Neural cell (in vitro differentiated cells): ENCODE measurements at regions not wholly inside any gene's neighbourhood (a gene's known extent, or its start where the extent isn't known, plus 50 kb on each side); places are given as distances from the start of the nearest gene placed in this dataset.

Source experiments
- H2AFZ ChIP-seq: fragments of 200-600, 300-800 bp; sonication (generic), shearing (Covaris generic); 2 replicates; pipeline ENCODE4 v1.6.0; 2014; ENCODE audit warnings: low read depth, mild to moderate bottlenecking, antibody characterized with exemption, low read length, moderate library complexity
- H3F3A ChIP-seq: fragments of 200-600 bp; shearing (Covaris generic); 2 replicates; pipeline ENCODE4 v1.6.1; 2016; ENCODE audit warnings: mild to moderate bottlenecking, moderate library complexity, mixed read lengths, antibody characterized with exemption, low read length; ENCODE audit not compliant: insufficient read depth, poor library complexity, severe bottlenecking
- H3K27ac ChIP-seq: fragments of 200-600, 300-800 bp; sonication (generic), shearing (Covaris generic); 2 replicates; pipeline ENCODE4 v1.5.1; 2014; ENCODE audit warnings: mild to moderate bottlenecking, low read length, moderate library complexity
- H3K27me3 ChIP-seq: fragments of 300-800, 200-600 bp; sonication (generic), shearing (Covaris generic); 2 replicates; pipeline ENCODE4 v1.6.0; 2014; ENCODE audit warnings: mild to moderate bottlenecking, low read depth, low read length, moderate library complexity; ENCODE audit not compliant: insufficient read depth
- H3K36me3 ChIP-seq: fragments of 300-800, 200-600 bp; sonication (generic), shearing (Covaris generic); 2 replicates; pipeline ENCODE4 v1.5.1; 2014; ENCODE audit warnings: mild to moderate bottlenecking, antibody characterized with exemption, low read length, moderate library complexity; ENCODE audit not compliant: insufficient read depth
- H3K4me2 ChIP-seq: fragments of 300-800, 200-600 bp; sonication (generic), shearing (Covaris generic); 2 replicates; pipeline ENCODE4 v1.6.0; 2014; ENCODE audit warnings: mild to moderate bottlenecking, low read length
- H3K4me3 ChIP-seq: fragments of 300-800, 200-600 bp; sonication (generic), shearing (Covaris generic); 2 replicates; pipeline ENCODE4 v1.5.1; 2014; ENCODE audit warnings: mild to moderate bottlenecking, low read length, moderate library complexity
- H3K79me2 ChIP-seq: fragments of 200-600 bp; shearing (Covaris generic); replicated peaks from 2 replicates; pipeline ENCODE4 v1.6.0; 2014; ENCODE audit warnings: mild to moderate bottlenecking, low read length, moderate library complexity; ENCODE audit not compliant: insufficient read depth
- H3K9ac ChIP-seq: fragments of 300-800, 200-600 bp; sonication (generic), shearing (Covaris generic); 2 replicates; pipeline ENCODE4 v1.6.1; 2016; ENCODE audit warnings: mild to moderate bottlenecking, low read length, mixed read lengths
- H3K9me2 ChIP-seq: fragments of 200-600 bp; shearing (Covaris generic); 2 replicates; pipeline ENCODE4 v1.6.1; 2016; ENCODE audit warnings: mild to moderate bottlenecking, low read length, mixed read lengths; ENCODE audit not compliant: insufficient read depth
- H3K9me3 ChIP-seq: fragments of 200-600, 300-800 bp; sonication (generic), shearing (Covaris generic); 2 replicates; pipeline ENCODE4 v1.6.1; 2016; ENCODE audit warnings: mild to moderate bottlenecking, mixed run types, low read length, moderate library complexity, mixed read lengths
- H4K20me1 ChIP-seq: fragments of 200-600 bp; shearing (Covaris generic); 2 replicates; pipeline ENCODE4 v1.6.1; 2016; ENCODE audit warnings: mild to moderate bottlenecking, mixed run types; ENCODE audit not compliant: insufficient read depth
- EP300 ChIP-seq: fragments of 450-650 bp; conservative IDR thresholded peaks from 2 replicates; pipeline ENCODE4 v1.6.1; 2014; ENCODE audit warnings: antibody characterized with exemption, mild to moderate bottlenecking, moderate library complexity; ENCODE audit not compliant: poor library complexity, severe bottlenecking
- EZH2 ChIP-seq: fragments of 200-600, 300-800 bp; shearing (Covaris generic), sonication (generic); IDR thresholded peaks from 2 replicates; pipeline ENCODE4 v1.6.1; 2014; ENCODE audit warnings: antibody characterized with exemption, low read length, borderline replicate concordance, mild to moderate bottlenecking; ENCODE audit not compliant: insufficient read depth, poor library complexity, severe bottlenecking
- MXI1 ChIP-seq: fragments of 450-650 bp; conservative IDR thresholded peaks from 2 replicates; pipeline ENCODE4 v1.6.1; 2014; ENCODE audit warnings: antibody characterized with exemption, mild to moderate bottlenecking; ENCODE audit not compliant: poor library complexity, severe bottlenecking
- POLR2AphosphoS5 ChIP-seq: IDR thresholded peaks from 2 replicates; pipeline ENCODE4 v1.6.1; 2012
- RAD21 ChIP-seq: fragments of 450-650 bp; conservative IDR thresholded peaks from 2 replicates; pipeline ENCODE4 v1.6.1; 2014; ENCODE audit warnings: antibody characterized with exemption, mild to moderate bottlenecking, moderate library complexity
- SMC3 ChIP-seq: fragments of 450-650 bp; conservative IDR thresholded peaks from 2 replicates; pipeline ENCODE4 v1.6.1; 2014; ENCODE audit warnings: antibody characterized with exemption, mild to moderate bottlenecking, moderate library complexity; ENCODE audit not compliant: poor library complexity
- TAF1 ChIP-seq: IDR thresholded peaks from 2 replicates; pipeline ENCODE4 v1.6.1; 2012; ENCODE audit warnings: low read depth
- TF ChIP-seq, protein P1 (sequence below): fragments of 450-650 bp; IDR thresholded peaks from 2 replicates; pipeline ENCODE4 v1.5.1; 2014; ENCODE audit warnings: antibody characterized with exemption, mild to moderate bottlenecking, moderate library complexity; ENCODE audit not compliant: poor library complexity, severe bottlenecking
- TF ChIP-seq, protein P2 (sequence below): IDR thresholded peaks from 2 replicates; pipeline ENCODE4 v1.6.1; 2012; ENCODE audit warnings: borderline replicate concordance

DNA sequence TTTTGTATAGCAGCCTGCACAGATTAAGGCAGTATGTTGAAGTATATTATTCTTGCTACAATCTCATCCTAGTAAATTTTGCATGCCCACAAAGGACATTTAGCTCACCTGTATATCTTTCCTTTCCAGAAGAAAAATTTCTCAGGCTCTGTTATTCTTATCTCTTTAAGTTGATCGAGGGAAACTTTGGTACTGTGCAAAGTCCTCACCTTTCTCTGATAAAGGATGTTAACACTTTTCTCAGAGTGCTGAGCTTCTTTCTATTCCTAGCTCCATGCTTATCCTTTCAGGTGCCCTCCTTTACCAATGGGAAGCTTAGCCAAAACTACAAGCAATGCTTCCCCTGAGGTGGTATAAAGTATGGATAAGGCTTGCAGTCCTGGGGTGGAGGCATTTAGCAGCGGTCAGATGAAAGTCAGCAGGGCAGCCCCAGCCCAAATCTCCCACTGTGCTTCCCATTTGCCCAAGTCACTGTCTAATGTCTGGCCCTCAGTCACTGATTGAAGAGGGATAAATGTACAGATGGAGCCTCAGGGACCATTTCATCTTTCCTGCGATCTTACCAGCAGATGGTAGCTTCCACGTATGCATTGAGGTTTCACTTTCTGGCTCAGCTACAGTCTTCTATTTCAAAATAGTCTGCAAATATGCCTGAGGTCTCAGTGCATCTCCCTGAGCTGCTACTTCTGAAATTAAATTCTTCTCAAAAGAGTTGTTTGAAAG, 127.8 kb upstream of the P2RY1 start:
- no peak overlapping the region for H3K9ac ChIP-seq
- H2AFZ ChIP-seq: no peak overlapping the region
- no peak overlapping the region for H3K4me2 ChIP-seq

DNA sequence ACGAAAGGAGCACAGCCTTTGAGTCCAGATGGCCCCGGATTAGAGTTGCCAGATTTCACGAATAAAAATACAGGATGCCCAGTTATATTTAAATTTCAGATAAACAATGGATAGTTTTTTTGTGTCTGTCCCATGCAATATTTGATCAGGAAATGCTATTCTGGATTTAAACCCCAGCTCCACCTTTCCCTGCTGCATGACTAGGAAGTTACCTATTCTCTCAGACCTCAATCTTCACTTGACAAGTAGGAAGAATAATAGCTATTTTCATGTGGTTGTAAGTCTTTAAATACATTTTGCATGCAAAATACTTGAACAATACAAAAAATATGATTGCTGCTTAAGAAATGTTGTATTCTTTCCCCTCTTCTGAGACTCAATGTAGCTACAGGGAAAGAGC, 125.3 kb upstream of the P2RY1 start:
- H3K79me2 ChIP-seq: no peaks in the 10 kb centered on the region

More for the DNA sequence above, 127.8 kb upstream of the P2RY1 start:
- Histone ChIP-seq H3K9me2 (no peaks in the 10 kb centered on the region), H3K27ac (no peak overlapping the region), H3K27me3 (no peaks in the 10 kb centered on the region), H3K9me3 (no peaks in the 10 kb centered on the region), H3K4me3 (no peak overlapping the region), H3F3A (no peaks in the 10 kb centered on the region), H4K20me1 (no peaks in the 10 kb centered on the region), H3K36me3 (no peaks in the 10 kb centered on the region), H3K79me2 (no peaks in the 10 kb centered on the region)
- TF ChIP-seq MXI1 (no peak), EP300 (no peak), POLR2AphosphoS5 (no peak), TAF1 (no peak), EZH2 (no peak), SMC3 (no peak), RAD21 (no peak)
- TF ChIP-seq, protein P1, sequence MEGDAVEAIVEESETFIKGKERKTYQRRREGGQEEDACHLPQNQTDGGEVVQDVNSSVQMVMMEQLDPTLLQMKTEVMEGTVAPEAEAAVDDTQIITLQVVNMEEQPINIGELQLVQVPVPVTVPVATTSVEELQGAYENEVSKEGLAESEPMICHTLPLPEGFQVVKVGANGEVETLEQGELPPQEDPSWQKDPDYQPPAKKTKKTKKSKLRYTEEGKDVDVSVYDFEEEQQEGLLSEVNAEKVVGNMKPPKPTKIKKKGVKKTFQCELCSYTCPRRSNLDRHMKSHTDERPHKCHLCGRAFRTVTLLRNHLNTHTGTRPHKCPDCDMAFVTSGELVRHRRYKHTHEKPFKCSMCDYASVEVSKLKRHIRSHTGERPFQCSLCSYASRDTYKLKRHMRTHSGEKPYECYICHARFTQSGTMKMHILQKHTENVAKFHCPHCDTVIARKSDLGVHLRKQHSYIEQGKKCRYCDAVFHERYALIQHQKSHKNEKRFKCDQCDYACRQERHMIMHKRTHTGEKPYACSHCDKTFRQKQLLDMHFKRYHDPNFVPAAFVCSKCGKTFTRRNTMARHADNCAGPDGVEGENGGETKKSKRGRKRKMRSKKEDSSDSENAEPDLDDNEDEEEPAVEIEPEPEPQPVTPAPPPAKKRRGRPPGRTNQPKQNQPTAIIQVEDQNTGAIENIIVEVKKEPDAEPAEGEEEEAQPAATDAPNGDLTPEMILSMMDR: no peak
- TF ChIP-seq, protein P2, sequence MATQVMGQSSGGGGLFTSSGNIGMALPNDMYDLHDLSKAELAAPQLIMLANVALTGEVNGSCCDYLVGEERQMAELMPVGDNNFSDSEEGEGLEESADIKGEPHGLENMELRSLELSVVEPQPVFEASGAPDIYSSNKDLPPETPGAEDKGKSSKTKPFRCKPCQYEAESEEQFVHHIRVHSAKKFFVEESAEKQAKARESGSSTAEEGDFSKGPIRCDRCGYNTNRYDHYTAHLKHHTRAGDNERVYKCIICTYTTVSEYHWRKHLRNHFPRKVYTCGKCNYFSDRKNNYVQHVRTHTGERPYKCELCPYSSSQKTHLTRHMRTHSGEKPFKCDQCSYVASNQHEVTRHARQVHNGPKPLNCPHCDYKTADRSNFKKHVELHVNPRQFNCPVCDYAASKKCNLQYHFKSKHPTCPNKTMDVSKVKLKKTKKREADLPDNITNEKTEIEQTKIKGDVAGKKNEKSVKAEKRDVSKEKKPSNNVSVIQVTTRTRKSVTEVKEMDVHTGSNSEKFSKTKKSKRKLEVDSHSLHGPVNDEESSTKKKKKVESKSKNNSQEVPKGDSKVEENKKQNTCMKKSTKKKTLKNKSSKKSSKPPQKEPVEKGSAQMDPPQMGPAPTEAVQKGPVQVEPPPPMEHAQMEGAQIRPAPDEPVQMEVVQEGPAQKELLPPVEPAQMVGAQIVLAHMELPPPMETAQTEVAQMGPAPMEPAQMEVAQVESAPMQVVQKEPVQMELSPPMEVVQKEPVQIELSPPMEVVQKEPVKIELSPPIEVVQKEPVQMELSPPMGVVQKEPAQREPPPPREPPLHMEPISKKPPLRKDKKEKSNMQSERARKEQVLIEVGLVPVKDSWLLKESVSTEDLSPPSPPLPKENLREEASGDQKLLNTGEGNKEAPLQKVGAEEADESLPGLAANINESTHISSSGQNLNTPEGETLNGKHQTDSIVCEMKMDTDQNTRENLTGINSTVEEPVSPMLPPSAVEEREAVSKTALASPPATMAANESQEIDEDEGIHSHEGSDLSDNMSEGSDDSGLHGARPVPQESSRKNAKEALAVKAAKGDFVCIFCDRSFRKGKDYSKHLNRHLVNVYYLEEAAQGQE: no peak

More for the DNA sequence above, 125.3 kb upstream of the P2RY1 start:
- Histone ChIP-seq H3K27ac (no peak overlapping the region), H3K9ac (no peak overlapping the region), H3K4me2 (no peak overlapping the region), H3K9me3 (no peaks in the 10 kb centered on the region), H3F3A (no peaks in the 10 kb centered on the region), H3K4me3 (no peak overlapping the region), H2AFZ (no peak overlapping the region), H3K27me3 (no peaks in the 10 kb centered on the region), H3K36me3 (no peaks in the 10 kb centered on the region), H3K9me2 (no peaks in the 10 kb centered on the region), H4K20me1 (no peaks in the 10 kb centered on the region)
- TF ChIP-seq EP300 (no peak), EZH2 (no peak), TAF1 (no peak), MXI1 (no peak)
